ENCODE measurements at regions not wholly inside any gene's neighbourhood (a gene's known extent, or its start where the extent isn't known, plus 50 kb on each side); places are given as distances from the start of the nearest gene placed in this dataset.

DNA sequence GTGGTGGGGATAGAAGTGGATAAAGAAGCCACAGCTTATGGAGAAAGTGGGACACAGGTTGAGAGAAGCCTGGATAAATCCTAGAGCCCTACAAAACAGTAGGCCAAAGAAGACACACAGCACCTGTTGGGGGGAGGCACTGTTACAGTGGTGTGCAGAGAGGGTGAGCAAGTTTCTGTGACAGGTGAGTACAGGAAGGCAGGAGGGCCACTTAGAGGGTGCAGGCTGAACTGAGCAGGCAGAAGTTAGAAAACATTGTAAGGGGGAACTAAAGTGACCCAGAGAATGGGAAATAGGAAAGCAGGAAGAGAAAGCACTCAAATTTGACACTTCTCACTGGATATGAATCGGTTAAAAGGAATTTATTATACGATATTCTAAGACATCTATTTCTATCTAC lies 146.1 kb upstream of the TMCO5A start (continued):
- no peak for TF ChIP-seq POLR2AphosphoS5 (IDR thresholded peaks at IDR 0.05; ENCODE audit: low read depth)
- TF ChIP-seq, protein P1, sequence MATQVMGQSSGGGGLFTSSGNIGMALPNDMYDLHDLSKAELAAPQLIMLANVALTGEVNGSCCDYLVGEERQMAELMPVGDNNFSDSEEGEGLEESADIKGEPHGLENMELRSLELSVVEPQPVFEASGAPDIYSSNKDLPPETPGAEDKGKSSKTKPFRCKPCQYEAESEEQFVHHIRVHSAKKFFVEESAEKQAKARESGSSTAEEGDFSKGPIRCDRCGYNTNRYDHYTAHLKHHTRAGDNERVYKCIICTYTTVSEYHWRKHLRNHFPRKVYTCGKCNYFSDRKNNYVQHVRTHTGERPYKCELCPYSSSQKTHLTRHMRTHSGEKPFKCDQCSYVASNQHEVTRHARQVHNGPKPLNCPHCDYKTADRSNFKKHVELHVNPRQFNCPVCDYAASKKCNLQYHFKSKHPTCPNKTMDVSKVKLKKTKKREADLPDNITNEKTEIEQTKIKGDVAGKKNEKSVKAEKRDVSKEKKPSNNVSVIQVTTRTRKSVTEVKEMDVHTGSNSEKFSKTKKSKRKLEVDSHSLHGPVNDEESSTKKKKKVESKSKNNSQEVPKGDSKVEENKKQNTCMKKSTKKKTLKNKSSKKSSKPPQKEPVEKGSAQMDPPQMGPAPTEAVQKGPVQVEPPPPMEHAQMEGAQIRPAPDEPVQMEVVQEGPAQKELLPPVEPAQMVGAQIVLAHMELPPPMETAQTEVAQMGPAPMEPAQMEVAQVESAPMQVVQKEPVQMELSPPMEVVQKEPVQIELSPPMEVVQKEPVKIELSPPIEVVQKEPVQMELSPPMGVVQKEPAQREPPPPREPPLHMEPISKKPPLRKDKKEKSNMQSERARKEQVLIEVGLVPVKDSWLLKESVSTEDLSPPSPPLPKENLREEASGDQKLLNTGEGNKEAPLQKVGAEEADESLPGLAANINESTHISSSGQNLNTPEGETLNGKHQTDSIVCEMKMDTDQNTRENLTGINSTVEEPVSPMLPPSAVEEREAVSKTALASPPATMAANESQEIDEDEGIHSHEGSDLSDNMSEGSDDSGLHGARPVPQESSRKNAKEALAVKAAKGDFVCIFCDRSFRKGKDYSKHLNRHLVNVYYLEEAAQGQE (IDR thresholded peaks at IDR 0.05; ENCODE audit: unreplicated experiment): no peak

DNA sequence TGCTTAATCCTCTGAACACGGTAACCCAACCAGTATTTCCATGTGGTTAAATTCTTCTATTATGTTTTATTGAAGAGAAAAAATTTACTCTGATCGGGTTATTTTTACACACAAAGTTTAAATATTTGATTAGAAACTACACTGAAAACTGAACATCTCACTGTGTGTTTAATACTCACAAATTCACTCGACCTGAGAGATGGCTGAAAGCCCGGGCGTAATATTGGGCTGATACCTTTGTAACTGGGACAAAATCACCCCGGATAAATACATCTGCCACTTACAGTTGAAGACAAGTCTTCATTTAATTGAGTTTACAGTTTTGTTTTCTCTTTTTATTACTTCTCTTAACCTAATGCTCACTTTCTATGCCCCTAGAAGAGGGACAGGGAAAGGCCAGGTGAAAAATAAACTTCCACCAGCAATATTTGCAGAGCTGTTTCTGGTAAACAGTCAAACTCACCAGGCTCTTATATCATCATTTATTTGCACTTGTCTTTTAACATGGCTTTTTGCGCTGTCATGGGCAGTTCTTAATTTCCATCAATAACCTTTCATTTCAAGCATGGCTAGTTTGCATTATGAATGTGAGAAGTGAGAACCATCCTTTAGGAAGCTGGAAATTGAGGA lies 145.6 kb upstream of the TMCO5A start:
- DNase-seq (ENCODE audit: low spot score) (no peak), ATAC-seq (no peak)
- Histone ChIP-seq H3K36me3 (ENCODE audit: insufficient read depth) (no peaks in the 10 kb centered on the region), H3K9me2 (ENCODE audit: insufficient read depth) (no peaks in the 10 kb centered on the region; the same call in 1 of the 2 replicates), H3F3A (replicated peaks; ENCODE audit: low read depth) (no peaks in the 10 kb centered on the region), H3K4me1 (ENCODE audit: insufficient read depth) (no peaks in the 10 kb centered on the region), H3K79me2 (replicated peaks; ENCODE audit: insufficient read depth) (no peaks in the 10 kb centered on the region), H3K27ac (ENCODE audit: low read depth) (no peak overlapping the region), H2AFZ (no peak overlapping the region), H3K4me3 (no peak overlapping the region), H4K20me1 (replicated peaks; ENCODE audit: insufficient read depth) (no peaks in the 10 kb centered on the region), H3K27me3 (ENCODE audit: insufficient read depth) (no peaks in the 10 kb centered on the region), H3K4me2 (no peak overlapping the region)
- no peak overlapping the region for H3K27ac Mint-ChIP-seq
- no peaks in the 10 kb centered on the region for H3K36me3 Mint-ChIP-seq (ENCODE audit: low read depth)
- H3K4me3 Mint-ChIP-seq: no peak overlapping the region
- peaks cover 3% of the 10 kb centered on the region for H3K27me3 Mint-ChIP-seq (ENCODE audit: insufficient read depth, low read depth, poor library complexity)
- no peaks in the 10 kb centered on the region for H3K9me3 Mint-ChIP-seq
- H3K4me1 Mint-ChIP-seq: no peaks in the 10 kb centered on the region
- TF ChIP-seq CREB1 (CRISPR knock-in tag; IDR thresholded peaks at IDR 0.05; ENCODE audit: low read depth): no peak
- no peak for TF ChIP-seq JUNB (IDR thresholded peaks at IDR 0.05; ENCODE audit: unreplicated experiment)
- no peak for TF ChIP-seq ZNF114 (CRISPR knock-in tag; IDR thresholded peaks at IDR 0.05)
- TF ChIP-seq EZH2phosphoT487 (IDR thresholded peaks at IDR 0.05; ENCODE audit: unreplicated experiment): no peak
- TF ChIP-seq POLR2AphosphoS5 (IDR thresholded peaks at IDR 0.05; ENCODE audit: low read depth): no peak
- no peak for TF ChIP-seq NANOG (IDR thresholded peaks at IDR 0.05; ENCODE audit: borderline replicate concordance)
- TF ChIP-seq EZH2 (IDR thresholded peaks at IDR 0.05; ENCODE audit: low read depth, unreplicated experiment): no peak
- TF ChIP-seq, protein P2, sequence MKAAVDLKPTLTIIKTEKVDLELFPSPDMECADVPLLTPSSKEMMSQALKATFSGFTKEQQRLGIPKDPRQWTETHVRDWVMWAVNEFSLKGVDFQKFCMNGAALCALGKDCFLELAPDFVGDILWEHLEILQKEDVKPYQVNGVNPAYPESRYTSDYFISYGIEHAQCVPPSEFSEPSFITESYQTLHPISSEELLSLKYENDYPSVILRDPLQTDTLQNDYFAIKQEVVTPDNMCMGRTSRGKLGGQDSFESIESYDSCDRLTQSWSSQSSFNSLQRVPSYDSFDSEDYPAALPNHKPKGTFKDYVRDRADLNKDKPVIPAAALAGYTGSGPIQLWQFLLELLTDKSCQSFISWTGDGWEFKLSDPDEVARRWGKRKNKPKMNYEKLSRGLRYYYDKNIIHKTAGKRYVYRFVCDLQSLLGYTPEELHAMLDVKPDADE (IDR thresholded peaks at IDR 0.05): no peak
- TF ChIP-seq, protein P3, sequence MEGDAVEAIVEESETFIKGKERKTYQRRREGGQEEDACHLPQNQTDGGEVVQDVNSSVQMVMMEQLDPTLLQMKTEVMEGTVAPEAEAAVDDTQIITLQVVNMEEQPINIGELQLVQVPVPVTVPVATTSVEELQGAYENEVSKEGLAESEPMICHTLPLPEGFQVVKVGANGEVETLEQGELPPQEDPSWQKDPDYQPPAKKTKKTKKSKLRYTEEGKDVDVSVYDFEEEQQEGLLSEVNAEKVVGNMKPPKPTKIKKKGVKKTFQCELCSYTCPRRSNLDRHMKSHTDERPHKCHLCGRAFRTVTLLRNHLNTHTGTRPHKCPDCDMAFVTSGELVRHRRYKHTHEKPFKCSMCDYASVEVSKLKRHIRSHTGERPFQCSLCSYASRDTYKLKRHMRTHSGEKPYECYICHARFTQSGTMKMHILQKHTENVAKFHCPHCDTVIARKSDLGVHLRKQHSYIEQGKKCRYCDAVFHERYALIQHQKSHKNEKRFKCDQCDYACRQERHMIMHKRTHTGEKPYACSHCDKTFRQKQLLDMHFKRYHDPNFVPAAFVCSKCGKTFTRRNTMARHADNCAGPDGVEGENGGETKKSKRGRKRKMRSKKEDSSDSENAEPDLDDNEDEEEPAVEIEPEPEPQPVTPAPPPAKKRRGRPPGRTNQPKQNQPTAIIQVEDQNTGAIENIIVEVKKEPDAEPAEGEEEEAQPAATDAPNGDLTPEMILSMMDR (conservative IDR thresholded peaks at IDR 0.05; ENCODE audit: low read depth in 2 of 2): no peak
- no peak for TF ChIP-seq ZNF331 (CRISPR knock-in tag; IDR thresholded peaks at IDR 0.05; ENCODE audit: low read depth)
- TF ChIP-seq, protein P4, sequence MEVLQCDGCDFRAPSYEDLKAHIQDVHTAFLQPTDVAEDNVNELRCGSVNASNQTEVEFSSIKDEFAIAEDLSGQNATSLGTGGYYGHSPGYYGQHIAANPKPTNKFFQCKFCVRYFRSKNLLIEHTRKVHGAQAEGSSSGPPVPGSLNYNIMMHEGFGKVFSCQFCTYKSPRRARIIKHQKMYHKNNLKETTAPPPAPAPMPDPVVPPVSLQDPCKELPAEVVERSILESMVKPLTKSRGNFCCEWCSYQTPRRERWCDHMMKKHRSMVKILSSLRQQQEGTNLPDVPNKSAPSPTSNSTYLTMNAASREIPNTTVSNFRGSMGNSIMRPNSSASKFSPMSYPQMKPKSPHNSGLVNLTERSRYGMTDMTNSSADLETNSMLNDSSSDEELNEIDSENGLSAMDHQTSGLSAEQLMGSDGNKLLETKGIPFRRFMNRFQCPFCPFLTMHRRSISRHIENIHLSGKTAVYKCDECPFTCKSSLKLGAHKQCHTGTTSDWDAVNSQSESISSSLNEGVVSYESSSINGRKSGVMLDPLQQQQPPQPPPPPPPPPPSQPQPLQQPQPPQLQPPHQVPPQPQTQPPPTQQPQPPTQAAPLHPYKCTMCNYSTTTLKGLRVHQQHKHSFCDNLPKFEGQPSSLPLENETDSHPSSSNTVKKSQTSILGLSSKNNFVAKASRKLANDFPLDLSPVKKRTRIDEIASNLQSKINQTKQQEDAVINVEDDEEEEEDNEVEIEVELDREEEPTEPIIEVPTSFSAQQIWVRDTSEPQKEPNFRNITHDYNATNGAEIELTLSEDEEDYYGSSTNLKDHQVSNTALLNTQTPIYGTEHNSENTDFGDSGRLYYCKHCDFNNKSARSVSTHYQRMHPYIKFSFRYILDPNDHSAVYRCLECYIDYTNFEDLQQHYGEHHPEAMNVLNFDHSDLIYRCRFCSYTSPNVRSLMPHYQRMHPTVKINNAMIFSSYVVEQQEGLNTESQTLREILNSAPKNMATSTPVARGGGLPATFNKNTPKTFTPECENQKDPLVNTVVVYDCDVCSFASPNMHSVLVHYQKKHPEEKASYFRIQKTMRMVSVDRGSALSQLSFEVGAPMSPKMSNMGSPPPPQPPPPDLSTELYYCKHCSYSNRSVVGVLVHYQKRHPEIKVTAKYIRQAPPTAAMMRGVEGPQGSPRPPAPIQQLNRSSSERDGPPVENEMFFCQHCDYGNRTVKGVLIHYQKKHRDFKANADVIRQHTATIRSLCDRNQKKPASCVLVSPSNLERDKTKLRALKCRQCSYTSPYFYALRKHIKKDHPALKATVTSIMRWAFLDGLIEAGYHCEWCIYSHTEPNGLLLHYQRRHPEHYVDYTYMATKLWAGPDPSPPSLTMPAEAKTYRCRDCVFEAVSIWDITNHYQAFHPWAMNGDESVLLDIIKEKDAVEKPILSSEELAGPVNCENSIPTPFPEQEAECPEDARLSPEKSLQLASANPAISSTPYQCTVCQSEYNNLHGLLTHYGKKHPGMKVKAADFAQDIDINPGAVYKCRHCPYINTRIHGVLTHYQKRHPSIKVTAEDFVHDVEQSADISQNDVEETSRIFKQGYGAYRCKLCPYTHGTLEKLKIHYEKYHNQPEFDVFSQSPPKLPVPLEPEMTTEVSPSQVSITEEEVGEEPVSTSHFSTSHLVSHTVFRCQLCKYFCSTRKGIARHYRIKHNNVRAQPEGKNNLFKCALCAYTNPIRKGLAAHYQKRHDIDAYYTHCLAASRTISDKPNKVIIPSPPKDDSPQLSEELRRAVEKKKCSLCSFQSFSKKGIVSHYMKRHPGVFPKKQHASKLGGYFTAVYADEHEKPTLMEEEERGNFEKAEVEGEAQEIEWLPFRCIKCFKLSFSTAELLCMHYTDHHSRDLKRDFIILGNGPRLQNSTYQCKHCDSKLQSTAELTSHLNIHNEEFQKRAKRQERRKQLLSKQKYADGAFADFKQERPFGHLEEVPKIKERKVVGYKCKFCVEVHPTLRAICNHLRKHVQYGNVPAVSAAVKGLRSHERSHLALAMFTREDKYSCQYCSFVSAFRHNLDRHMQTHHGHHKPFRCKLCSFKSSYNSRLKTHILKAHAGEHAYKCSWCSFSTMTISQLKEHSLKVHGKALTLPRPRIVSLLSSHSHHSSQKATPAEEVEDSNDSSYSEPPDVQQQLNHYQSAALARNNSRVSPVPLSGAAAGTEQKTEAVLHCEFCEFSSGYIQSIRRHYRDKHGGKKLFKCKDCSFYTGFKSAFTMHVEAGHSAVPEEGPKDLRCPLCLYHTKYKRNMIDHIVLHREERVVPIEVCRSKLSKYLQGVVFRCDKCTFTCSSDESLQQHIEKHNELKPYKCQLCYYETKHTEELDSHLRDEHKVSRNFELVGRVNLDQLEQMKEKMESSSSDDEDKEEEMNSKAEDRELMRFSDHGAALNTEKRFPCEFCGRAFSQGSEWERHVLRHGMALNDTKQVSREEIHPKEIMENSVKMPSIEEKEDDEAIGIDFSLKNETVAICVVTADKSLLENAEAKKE (CRISPR knock-in tag; IDR thresholded peaks at IDR 0.05): no peak
- no peak for TF ChIP-seq STAT1 (IDR thresholded peaks at IDR 0.05; ENCODE audit: unreplicated experiment)

All from GM23338 (cell line).